WTC11 (cell line): ENCODE measurements at regions not wholly inside any gene's neighbourhood (a gene's known extent, or its start where the extent isn't known, plus 50 kb on each side); places are given as distances from the start of the nearest gene placed in this dataset.

ENCODE experiments used
- ATAC-seq: fragments of 200-7000 bp; cut with Tn5 transposase; 2 replicates; pipeline ENCODE4 v1.10.0; 2021; ENCODE audit warnings: mild to moderate bottlenecking, moderate library complexity
- CTCF ChIA-PET: fragments of 300-600 bp; sonication (Branson Sonifier 250); formaldehyde crosslinking; loops from one replicate; lab custom pipeline; 2021; ENCODE audit warnings: antibody characterized with exemption; lab: Charles Lee
- POLR2A ChIA-PET: fragments of 350-600 bp; sonication (Branson Sonifier 250); formaldehyde crosslinking; loops from one replicate; lab custom pipeline; 2021; ENCODE audit warnings: antibody characterized with exemption; lab: Charles Lee
- DNase-seq: peaks from one replicate; pipeline ENCODE4 v3.0.0; 2021; ENCODE audit warnings: low spot score
- H3K27ac Mint-ChIP-seq: 2 replicates; pipeline ENCODE4 v1.8.0; 2021; ENCODE audit warnings: mixed read lengths
- H3K27me3 Mint-ChIP-seq: 2 replicates; pipeline ENCODE4 v1.8.0; 2021; ENCODE audit warnings: low read depth, mild to moderate bottlenecking, moderate library complexity, mixed read lengths
- H3K36me3 Mint-ChIP-seq: 2 replicates; pipeline ENCODE4 v1.8.0; 2021; ENCODE audit warnings: mixed read lengths
- H3K4me1 Mint-ChIP-seq: 2 replicates; pipeline ENCODE4 v1.8.0; 2022; ENCODE audit warnings: mixed read lengths
- H3K4me3 Mint-ChIP-seq: 2 replicates; pipeline ENCODE4 v1.8.0; 2021; ENCODE audit warnings: mild to moderate bottlenecking, moderate library complexity, mixed read lengths
- H3K9me3 Mint-ChIP-seq: 2 replicates; pipeline ENCODE4 v1.8.0; 2021; ENCODE audit warnings: mixed read lengths
- ATF2 ChIP-seq: sonication (generic); formaldehyde crosslinking; IDR thresholded peaks from 2 replicates; pipeline ENCODE4 v1.8.1; 2022; ENCODE audit warnings: low read depth, missing genetic modification reagents, borderline replicate concordance
- ATF3 ChIP-seq: sonication (generic); formaldehyde crosslinking; conservative IDR thresholded peaks from 2 replicates; pipeline ENCODE4 v1.8.1; 2022; ENCODE audit warnings: mild to moderate bottlenecking, missing genetic modification reagents
- CDX4 ChIP-seq: fragments of 250-450 bp; sonication (Bioruptor Pico); IDR thresholded peaks from 2 replicates; pipeline ENCODE4 v1.9.0; 2021; ENCODE audit warnings: moderate library complexity, mild to moderate bottlenecking, inconsistent platforms, borderline replicate concordance
- EMX1 ChIP-seq: fragments of 250-450 bp; sonication (Bioruptor Pico); IDR thresholded peaks from 2 replicates; pipeline ENCODE4 v1.8.0; 2021; ENCODE audit warnings: mild to moderate bottlenecking
- ERG ChIP-seq: fragments of 250-450 bp; sonication (Bioruptor Pico); IDR thresholded peaks from 2 replicates; pipeline ENCODE4 v1.8.0; 2021; ENCODE audit warnings: mild to moderate bottlenecking
- ESRRA ChIP-seq: sonication (generic); formaldehyde crosslinking; IDR thresholded peaks from 2 replicates; pipeline ENCODE4 v1.8.1; 2022; ENCODE audit warnings: mild to moderate bottlenecking, missing genetic modification reagents, borderline replicate concordance
- FOXK1 ChIP-seq: sonication (generic); formaldehyde crosslinking; IDR thresholded peaks from 2 replicates; pipeline ENCODE4 v1.8.0; 2022; ENCODE audit warnings: mild to moderate bottlenecking, moderate library complexity, missing genetic modification reagents
- GRHL2 ChIP-seq: fragments of 250-450 bp; sonication (Bioruptor Pico); IDR thresholded peaks from 2 replicates; pipeline ENCODE4 v1.8.0; 2022; ENCODE audit warnings: mild to moderate bottlenecking, moderate library complexity; ENCODE audit not compliant: insufficient replicate concordance, severe bottlenecking
- GTF2I ChIP-seq: fragments of 250-450 bp; sonication (Bioruptor Pico); conservative IDR thresholded peaks from 2 replicates; pipeline ENCODE4 v1.4.0; 2021; ENCODE audit warnings: mild to moderate bottlenecking
- IRF2 ChIP-seq: sonication (generic); formaldehyde crosslinking; IDR thresholded peaks from 2 replicates; pipeline ENCODE4 v1.8.0; 2022; ENCODE audit warnings: low read depth, missing genetic modification reagents, borderline replicate concordance
- NR2C2 ChIP-seq: sonication (generic); formaldehyde crosslinking; IDR thresholded peaks from 2 replicates; pipeline ENCODE4 v1.8.0; 2022; ENCODE audit warnings: mild to moderate bottlenecking, missing genetic modification reagents
- TEAD4 ChIP-seq: sonication (generic); formaldehyde crosslinking; IDR thresholded peaks from 2 replicates; pipeline ENCODE4 v1.8.0; 2022; ENCODE audit warnings: mild to moderate bottlenecking, missing genetic modification reagents
- TP53 ChIP-seq: sonication (generic); formaldehyde crosslinking; IDR thresholded peaks from 2 replicates; pipeline ENCODE4 v1.8.1; 2023; ENCODE audit warnings: mild to moderate bottlenecking, missing genetic modification reagents
- ZNF121 ChIP-seq: sonication (generic); formaldehyde crosslinking; IDR thresholded peaks from 2 replicates; pipeline ENCODE4 v1.8.0; 2023; ENCODE audit warnings: missing genetic modification reagents
- ZNF263 ChIP-seq: sonication (generic); formaldehyde crosslinking; IDR thresholded peaks from 2 replicates; pipeline ENCODE4 v1.8.1; 2022; ENCODE audit warnings: low read depth, mild to moderate bottlenecking, moderate library complexity, missing genetic modification reagents
- ZNF317 ChIP-seq: sonication (generic); formaldehyde crosslinking; IDR thresholded peaks from 2 replicates; pipeline ENCODE4 v1.8.1; 2023; ENCODE audit warnings: low read depth, mild to moderate bottlenecking, moderate library complexity, missing genetic modification reagents, borderline replicate concordance
- ZNF396 ChIP-seq: fragments of 250-450 bp; sonication (Bioruptor Pico); IDR thresholded peaks from 2 replicates; pipeline ENCODE4 v1.8.0; 2021; ENCODE audit warnings: mild to moderate bottlenecking, moderate library complexity, borderline replicate concordance
- TF ChIP-seq, protein P1 (sequence below): sonication (generic); formaldehyde crosslinking; IDR thresholded peaks from 2 replicates; pipeline ENCODE4 v1.8.0; 2022; ENCODE audit warnings: mild to moderate bottlenecking, missing genetic modification reagents
- TF ChIP-seq, protein P2 (sequence below): sonication (generic); formaldehyde crosslinking; IDR thresholded peaks from 2 replicates; pipeline ENCODE4 v1.8.0; 2023; ENCODE audit warnings: missing genetic modification reagents
- TF ChIP-seq, protein P3 (sequence below): sonication (generic); formaldehyde crosslinking; IDR thresholded peaks from 2 replicates; pipeline ENCODE4 v1.8.1; 2023; ENCODE audit warnings: mild to moderate bottlenecking, missing genetic modification reagents, borderline replicate concordance

DNA sequence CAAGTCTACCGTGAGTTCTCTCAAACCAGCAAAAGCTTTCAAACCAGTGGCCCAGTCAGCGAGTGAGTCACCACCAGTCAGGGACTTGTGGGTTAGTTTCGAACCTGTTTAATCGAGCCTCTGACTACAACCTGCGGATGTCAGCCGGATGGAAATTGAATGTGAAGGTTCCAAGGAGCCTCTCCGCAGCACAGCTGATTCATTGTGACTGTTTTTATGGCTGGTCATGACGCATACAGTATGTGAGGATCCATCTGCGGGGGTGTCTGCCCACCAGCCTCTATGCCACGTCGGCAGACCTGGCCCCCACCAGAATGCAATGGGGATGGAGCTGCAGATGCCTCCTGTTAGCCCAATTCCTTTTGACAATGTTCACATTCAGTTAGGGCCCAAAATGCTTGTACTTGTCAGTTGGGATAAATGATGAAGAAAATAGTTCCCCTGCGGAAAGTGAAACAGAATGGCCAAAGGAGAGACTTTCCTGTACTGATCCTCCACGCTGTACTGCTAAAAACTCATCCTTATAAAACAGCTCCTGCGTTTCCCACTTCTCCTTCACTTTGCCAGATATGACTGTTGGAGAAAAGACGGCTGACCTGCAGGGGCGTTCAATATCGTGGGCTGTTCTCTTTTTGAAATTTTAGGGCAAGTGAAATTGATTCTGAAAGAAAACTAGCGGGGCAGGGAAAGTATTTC, 206.6 kb downstream of the TFAP2B start:
- ChIA-PET POLR2A (no interaction called here), CTCF (no interaction called here)
- H3K9me3 Mint-ChIP-seq, result no peaks in the 10 kb centered on the region
- H3K27me3 Mint-ChIP-seq, result no peaks in the 10 kb centered on the region
- no peak overlapping the region for H3K4me3 Mint-ChIP-seq
- H3K4me1 Mint-ChIP-seq, result peaks cover 20% of the 10 kb centered on the region
- no peak for ATAC-seq
- TF ChIP-seq NR2C2 (no peak), ESRRA (no peak), EMX1 (no peak), ATF2 (CRISPR knock-in tag) (no peak), ATF3 (no peak), ZNF121 (CRISPR knock-in tag) (no peak)
- TF ChIP-seq, protein P1, sequence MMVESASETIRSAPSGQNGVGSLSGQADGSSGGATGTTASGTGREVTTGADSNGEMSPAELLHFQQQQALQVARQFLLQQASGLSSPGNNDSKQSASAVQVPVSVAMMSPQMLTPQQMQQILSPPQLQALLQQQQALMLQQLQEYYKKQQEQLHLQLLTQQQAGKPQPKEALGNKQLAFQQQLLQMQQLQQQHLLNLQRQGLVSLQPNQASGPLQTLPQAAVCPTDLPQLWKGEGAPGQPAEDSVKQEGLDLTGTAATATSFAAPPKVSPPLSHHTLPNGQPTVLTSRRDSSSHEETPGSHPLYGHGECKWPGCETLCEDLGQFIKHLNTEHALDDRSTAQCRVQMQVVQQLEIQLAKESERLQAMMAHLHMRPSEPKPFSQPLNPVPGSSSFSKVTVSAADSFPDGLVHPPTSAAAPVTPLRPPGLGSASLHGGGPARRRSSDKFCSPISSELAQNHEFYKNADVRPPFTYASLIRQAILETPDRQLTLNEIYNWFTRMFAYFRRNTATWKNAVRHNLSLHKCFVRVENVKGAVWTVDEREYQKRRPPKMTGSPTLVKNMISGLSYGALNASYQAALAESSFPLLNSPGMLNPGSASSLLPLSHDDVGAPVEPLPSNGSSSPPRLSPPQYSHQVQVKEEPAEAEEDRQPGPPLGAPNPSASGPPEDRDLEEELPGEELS (CRISPR knock-in tag), result no peak
- H3K36me3 Mint-ChIP-seq, result no peaks in the 10 kb centered on the region
- peak; percentile 7 for DNase-seq
- no peak overlapping the region for H3K27ac Mint-ChIP-seq

DNA sequence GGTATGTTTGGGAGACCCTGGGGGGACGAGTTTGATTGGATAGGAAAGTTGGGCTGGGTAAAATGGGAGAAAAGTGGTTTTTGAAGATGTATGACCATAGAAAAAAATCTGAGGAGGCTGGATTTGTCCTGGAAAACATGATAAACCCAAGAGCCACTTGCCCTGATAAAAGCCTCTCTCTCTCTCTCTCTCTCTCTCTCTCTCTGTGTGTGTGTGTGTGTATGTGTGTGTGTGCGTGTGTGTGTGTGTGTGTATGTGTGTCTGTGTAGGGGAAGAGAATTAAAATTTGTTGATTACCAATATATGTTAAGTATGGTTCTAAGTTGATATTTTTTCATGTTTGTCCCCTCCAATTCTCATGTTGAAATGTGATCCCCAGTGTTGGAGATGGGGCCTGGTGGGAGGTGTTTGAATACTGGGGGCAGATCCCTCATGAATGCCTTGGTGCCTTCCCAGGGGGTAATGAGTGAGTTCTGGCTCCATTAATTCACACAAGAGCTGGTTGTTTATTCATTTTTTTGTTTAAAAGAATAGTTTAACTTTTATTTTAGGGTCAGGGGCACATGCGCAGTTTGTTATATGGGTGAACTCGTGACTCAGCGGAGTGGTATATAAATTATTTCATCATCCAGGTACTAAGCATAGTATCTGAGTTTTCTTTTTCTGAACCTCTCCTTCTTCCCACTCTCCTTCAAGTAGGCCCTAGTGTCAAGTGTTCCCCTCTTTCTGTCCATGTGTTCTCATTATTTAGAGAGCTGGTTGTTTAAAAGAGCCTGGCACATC, 208.8 kb downstream of the TFAP2B start:
- ChIA-PET POLR2A (no interaction called here), CTCF (no interaction called here)
- no peak overlapping the region for H3K27ac Mint-ChIP-seq
- H3K36me3 Mint-ChIP-seq, result no peaks in the 10 kb centered on the region
- no peak overlapping the region for H3K4me3 Mint-ChIP-seq
- H3K27me3 Mint-ChIP-seq, result no peaks in the 10 kb centered on the region
- H3K9me3 Mint-ChIP-seq, result no peaks in the 10 kb centered on the region
- H3K4me1 Mint-ChIP-seq, result peaks cover 20% of the 10 kb centered on the region
- no peak for ATAC-seq
- no peak for DNase-seq
- no peak for TF ChIP-seq FOXK1 (CRISPR knock-in tag)
- no peak for TF ChIP-seq TP53 (CRISPR knock-in tag)
- TF ChIP-seq CDX4 (CRISPR knock-in tag), result no peak
- no peak for TF ChIP-seq IRF2 (CRISPR knock-in tag)
- TF ChIP-seq ZNF396 (CRISPR knock-in tag), result no peak
- TF ChIP-seq ZNF317 (CRISPR knock-in tag), result no peak
- TF ChIP-seq ZNF263 (CRISPR knock-in tag), result no peak
- TF ChIP-seq ERG, result no peak
- TF ChIP-seq, protein P1 (CRISPR knock-in tag), result no peak
- no peak for TF ChIP-seq GTF2I (CRISPR knock-in tag)
- no peak for TF ChIP-seq TEAD4 (CRISPR knock-in tag)
- TF ChIP-seq, protein P2, sequence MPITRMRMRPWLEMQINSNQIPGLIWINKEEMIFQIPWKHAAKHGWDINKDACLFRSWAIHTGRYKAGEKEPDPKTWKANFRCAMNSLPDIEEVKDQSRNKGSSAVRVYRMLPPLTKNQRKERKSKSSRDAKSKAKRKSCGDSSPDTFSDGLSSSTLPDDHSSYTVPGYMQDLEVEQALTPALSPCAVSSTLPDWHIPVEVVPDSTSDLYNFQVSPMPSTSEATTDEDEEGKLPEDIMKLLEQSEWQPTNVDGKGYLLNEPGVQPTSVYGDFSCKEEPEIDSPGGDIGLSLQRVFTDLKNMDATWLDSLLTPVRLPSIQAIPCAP, result no peak
- no peak for TF ChIP-seq GRHL2 (CRISPR knock-in tag)
- TF ChIP-seq, protein P3, sequence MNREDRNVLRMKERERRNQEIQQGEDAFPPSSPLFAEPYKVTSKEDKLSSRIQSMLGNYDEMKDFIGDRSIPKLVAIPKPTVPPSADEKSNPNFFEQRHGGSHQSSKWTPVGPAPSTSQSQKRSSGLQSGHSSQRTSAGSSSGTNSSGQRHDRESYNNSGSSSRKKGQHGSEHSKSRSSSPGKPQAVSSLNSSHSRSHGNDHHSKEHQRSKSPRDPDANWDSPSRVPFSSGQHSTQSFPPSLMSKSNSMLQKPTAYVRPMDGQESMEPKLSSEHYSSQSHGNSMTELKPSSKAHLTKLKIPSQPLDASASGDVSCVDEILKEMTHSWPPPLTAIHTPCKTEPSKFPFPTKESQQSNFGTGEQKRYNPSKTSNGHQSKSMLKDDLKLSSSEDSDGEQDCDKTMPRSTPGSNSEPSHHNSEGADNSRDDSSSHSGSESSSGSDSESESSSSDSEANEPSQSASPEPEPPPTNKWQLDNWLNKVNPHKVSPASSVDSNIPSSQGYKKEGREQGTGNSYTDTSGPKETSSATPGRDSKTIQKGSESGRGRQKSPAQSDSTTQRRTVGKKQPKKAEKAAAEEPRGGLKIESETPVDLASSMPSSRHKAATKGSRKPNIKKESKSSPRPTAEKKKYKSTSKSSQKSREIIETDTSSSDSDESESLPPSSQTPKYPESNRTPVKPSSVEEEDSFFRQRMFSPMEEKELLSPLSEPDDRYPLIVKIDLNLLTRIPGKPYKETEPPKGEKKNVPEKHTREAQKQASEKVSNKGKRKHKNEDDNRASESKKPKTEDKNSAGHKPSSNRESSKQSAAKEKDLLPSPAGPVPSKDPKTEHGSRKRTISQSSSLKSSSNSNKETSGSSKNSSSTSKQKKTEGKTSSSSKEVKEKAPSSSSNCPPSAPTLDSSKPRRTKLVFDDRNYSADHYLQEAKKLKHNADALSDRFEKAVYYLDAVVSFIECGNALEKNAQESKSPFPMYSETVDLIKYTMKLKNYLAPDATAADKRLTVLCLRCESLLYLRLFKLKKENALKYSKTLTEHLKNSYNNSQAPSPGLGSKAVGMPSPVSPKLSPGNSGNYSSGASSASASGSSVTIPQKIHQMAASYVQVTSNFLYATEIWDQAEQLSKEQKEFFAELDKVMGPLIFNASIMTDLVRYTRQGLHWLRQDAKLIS, result no peak
